ENCODE measurements at regions not wholly inside any gene's neighbourhood (a gene's known extent, or its start where the extent isn't known, plus 50 kb on each side); places are given as distances from the start of the nearest gene placed in this dataset.

GRCh38 chr2:5592916-5593315, 99.3 kb upstream of the SOX11 start:
- no peak overlapping the region for H3K4me3 ChIP-seq
- H3K9me3 ChIP-seq, result no peaks in the 10 kb centered on the region
- intact Hi-C loops (cut with DNase I; ENCODE audit: low total_unique reads), result no loop called here
- TF ChIP-seq CTCF (IDR thresholded peaks at IDR 0.05) (no peak), POLR2A (IDR thresholded peaks at IDR 0.05) (no peak)
- no peak for DNase-seq
- H3K36me3 ChIP-seq (ENCODE audit: low read depth, missing control alignments), result no peaks in the 10 kb centered on the region
- WGBS, 2 donors, result 55 to 67% methylated on average over 3 of the region's 3 CpGs
- H3K27ac ChIP-seq, result no peak overlapping the region
- H3K27me3 ChIP-seq, result no peaks in the 10 kb centered on the region
- H3K4me1 ChIP-seq, result peaks cover 10% of the 10 kb centered on the region

- no peak overlapping the region for H3K27ac ChIP-seq
- no peaks in the 10 kb centered on the region for H3K9me3 ChIP-seq
- H3K4me1 ChIP-seq, result peaks cover 10% of the 10 kb centered on the region
- intact Hi-C loops (cut with DNase I; ENCODE audit: low total_unique reads), result no loop called here
- WGBS, 2 donors, result 84 to 88% methylated on average over 6 of the region's 6 CpGs
- no peaks in the 10 kb centered on the region for H3K36me3 ChIP-seq (ENCODE audit: low read depth, missing control alignments)
- DNase-seq, result no peak
- TF ChIP-seq POLR2A (IDR thresholded peaks at IDR 0.05) (no peak), CTCF (IDR thresholded peaks at IDR 0.05) (no peak)
- H3K4me3 ChIP-seq, result no peak overlapping the region
- no peaks in the 10 kb centered on the region for H3K27me3 ChIP-seq
These were observed 97.9 kb upstream of the SOX11 start for GRCh38 chr2:5594249-5594695.

DNA sequence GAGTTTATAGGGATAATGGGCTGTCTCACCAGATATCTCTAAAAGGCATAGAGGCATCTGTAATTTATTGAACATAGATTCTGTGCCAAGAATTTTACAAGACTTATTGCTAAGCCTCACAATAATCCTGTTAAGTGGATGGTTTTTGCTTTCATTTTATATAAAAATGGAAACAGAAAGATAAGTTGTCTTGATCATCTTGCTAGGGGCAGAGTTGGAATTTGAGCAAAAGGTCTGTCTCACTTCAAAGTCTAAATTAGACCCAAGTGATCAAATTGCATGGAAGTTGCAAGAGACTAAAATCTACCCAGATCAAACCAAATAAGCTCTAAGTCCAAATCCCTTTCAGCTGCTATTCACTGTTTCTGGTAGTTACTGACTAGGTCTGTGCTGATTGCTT, 95.3 kb upstream of the SOX11 start:
- H3K27ac ChIP-seq, result no peak overlapping the region

DNA sequence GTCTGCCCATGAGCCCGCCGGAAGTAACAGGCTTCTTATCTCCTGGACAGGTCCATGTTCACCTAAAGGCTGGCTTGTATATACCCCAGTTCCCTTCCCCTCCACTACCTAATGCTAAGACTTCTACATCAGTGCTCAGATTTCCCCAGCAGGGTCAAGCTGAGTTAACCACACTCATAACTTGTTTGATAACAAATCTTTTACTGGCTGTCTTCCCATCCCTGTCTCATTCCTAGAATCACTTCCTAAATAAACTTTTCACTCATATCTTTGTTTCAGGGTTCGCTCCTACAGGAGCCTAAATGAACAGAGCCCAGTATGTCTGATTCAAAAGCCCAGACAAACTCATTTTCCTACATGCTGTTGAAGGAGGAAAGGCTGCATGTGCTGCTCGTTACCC, 94.0 kb upstream of the SOX11 start:
- Histone ChIP-seq H3K36me3 (ENCODE audit: low read depth, missing control alignments) (no peaks in the 10 kb centered on the region), H3K27me3 (no peaks in the 10 kb centered on the region), H3K4me3 (no peak overlapping the region), H3K27ac (no peak overlapping the region), H3K4me1 (no peaks in the 10 kb centered on the region), H3K9me3 (no peaks in the 10 kb centered on the region)
- intact Hi-C loops (cut with DNase I; ENCODE audit: low total_unique reads), result no loop called here
- TF ChIP-seq CTCF (IDR thresholded peaks at IDR 0.05) (no peak), POLR2A (IDR thresholded peaks at IDR 0.05) (no peak)
- 84 to 97% methylated on average over 4 of the region's 4 CpGs for WGBS, 2 donors
- DNase-seq, result no peak

More for the DNA sequence above, 95.3 kb upstream of the SOX11 start:
- Histone ChIP-seq H3K4me1 (no peaks in the 10 kb centered on the region), H3K9me3 (no peaks in the 10 kb centered on the region), H3K4me3 (no peak overlapping the region), H3K36me3 (ENCODE audit: low read depth, missing control alignments) (no peaks in the 10 kb centered on the region), H3K27me3 (no peaks in the 10 kb centered on the region)
- TF ChIP-seq POLR2A (IDR thresholded peaks at IDR 0.05) (no peak), CTCF (IDR thresholded peaks at IDR 0.05) (no peak)
- DNase-seq, result no peak
- intact Hi-C loops (cut with DNase I; ENCODE audit: low total_unique reads), result no loop called here

GRCh38 chr2:5609201-5609600, 83.0 kb upstream of the SOX11 start:
- TF ChIP-seq CTCF (IDR thresholded peaks at IDR 0.05) (no peak), POLR2A (IDR thresholded peaks at IDR 0.05) (no peak)
- intact Hi-C loops (cut with DNase I; ENCODE audit: low total_unique reads), result no loop called here
- WGBS, 2 donors, result 57 to 59% methylated on average over 3 of the region's 3 CpGs
- Histone ChIP-seq H3K36me3 (ENCODE audit: low read depth, missing control alignments) (no peaks in the 10 kb centered on the region), H3K4me3 (no peak overlapping the region), H3K4me1 (no peaks in the 10 kb centered on the region), H3K9me3 (no peaks in the 10 kb centered on the region), H3K27me3 (no peaks in the 10 kb centered on the region), H3K27ac (no peak overlapping the region)
- no peak for DNase-seq
